ENCODE measurements at regions not wholly inside any gene's neighbourhood (a gene's known extent, or its start where the extent isn't known, plus 50 kb on each side); places are given as distances from the start of the nearest gene placed in this dataset.

DNA sequence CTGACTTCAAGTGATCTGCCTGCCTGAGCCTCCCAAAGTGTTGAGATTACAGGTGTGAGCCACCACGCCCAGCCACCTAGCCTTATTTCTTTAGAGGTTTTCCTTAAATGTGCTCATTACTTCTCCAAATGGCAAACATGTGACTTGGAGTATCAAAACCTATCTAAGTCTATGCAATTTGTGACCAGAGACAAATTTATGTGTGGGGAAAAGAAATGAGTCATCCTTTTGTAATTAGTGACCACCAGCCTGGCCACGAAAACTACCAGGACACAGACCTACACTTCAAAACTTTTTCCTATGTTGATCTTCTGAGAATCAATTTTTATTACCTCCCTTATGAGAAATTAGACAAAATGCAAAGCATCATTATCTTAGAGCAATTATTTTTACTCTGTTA is 64.6 kb upstream of the OGFRL1 start:
- TF ChIP-seq CTCF (IDR thresholded peaks at IDR 0.05) (no peak), POLR2A (IDR thresholded peaks at IDR 0.05) (no peak)

Data from body of pancreas (tissue), 4 donors.